Neuronal stem cell (in vitro differentiated cells): ENCODE measurements at regions not wholly inside any gene's neighbourhood (a gene's known extent, or its start where the extent isn't known, plus 50 kb on each side); places are given as distances from the start of the nearest gene placed in this dataset.
A peak's percentile ranks its signal among the peaks of the same experiment; 100 is the strongest.

ENCODE experiments used
- DNase-seq: peaks from one replicate; pipeline ENCODE4 v3.0.0-alpha.2; 2013; ENCODE audit warnings: low spot score
- H2AFZ ChIP-seq: one replicate; pipeline ENCODE4 v1.6.1; 2013; ENCODE audit warnings: mild to moderate bottlenecking, low read length, inconsistent platforms
- H2AK5ac ChIP-seq: 2 replicates; pipeline ENCODE4 v1.6.1; 2013; ENCODE audit warnings: low read depth, mild to moderate bottlenecking, inconsistent platforms, low read length, moderate library complexity, mixed read lengths
- H2BK120ac ChIP-seq: 2 replicates; pipeline ENCODE4 v1.6.1; 2013; ENCODE audit warnings: low read depth, mild to moderate bottlenecking, inconsistent platforms, low read length, moderate library complexity, mixed read lengths
- H2BK12ac ChIP-seq: one replicate; pipeline ENCODE4 v1.6.1; 2013; ENCODE audit warnings: low read length, inconsistent platforms
- H2BK15ac ChIP-seq: 2 replicates; pipeline ENCODE4 v1.6.1; 2013; ENCODE audit warnings: mild to moderate bottlenecking, low read length, inconsistent platforms, mixed read lengths
- H2BK5ac ChIP-seq: one replicate; pipeline ENCODE4 v1.6.1; 2013; ENCODE audit warnings: inconsistent platforms, mild to moderate bottlenecking, low read length, moderate library complexity
- H3K14ac ChIP-seq: one replicate; pipeline ENCODE4 v1.6.1; 2013; ENCODE audit warnings: low read length, inconsistent platforms
- H3K18ac ChIP-seq: 2 replicates; pipeline ENCODE4 v1.6.1; 2013; ENCODE audit warnings: low read length, inconsistent platforms
- H3K23ac ChIP-seq: 2 replicates; pipeline ENCODE4 v1.6.1; 2013; ENCODE audit warnings: low read depth, mild to moderate bottlenecking, mixed read lengths, low read length, inconsistent platforms; ENCODE audit not compliant: poor library complexity
- H3K27ac ChIP-seq: replicated peaks from 3 replicates; pipeline ENCODE4 v1.5.1; 2013; ENCODE audit warnings: low read length, inconsistent platforms
- H3K27me3 ChIP-seq, 3 experiments: 2 replicates each; pipeline ENCODE4 v1.6.1; 2013; ENCODE audit warnings: low read length in 3 of 3, mild to moderate bottlenecking in 2 of 3, inconsistent platforms in 1 of 3, low read depth in 1 of 3, mixed read lengths in 1 of 3, moderate library complexity in 1 of 3; ENCODE audit not compliant: control insufficient read depth in 3 of 3, insufficient read depth in 3 of 3
- H3K36me3 ChIP-seq, 2 donors: replicated peaks in 1 of 2; 2 replicates each; pipeline ENCODE4 v1.6.1; 2013; ENCODE audit warnings: low read length in 2 of 2; ENCODE audit not compliant: control insufficient read depth in 2 of 2, insufficient read depth in 2 of 2
- H3K4ac ChIP-seq: 2 replicates; pipeline ENCODE4 v1.6.1; 2013; ENCODE audit warnings: inconsistent platforms, mild to moderate bottlenecking, low read length, moderate library complexity
- H3K4me1 ChIP-seq, 2 donors: 1 replicate in 1 of 2; 2 replicates in 1 of 2; pipeline ENCODE4 v1.6.1; 2013; ENCODE audit warnings: low read length in 2 of 2, low read depth in 1 of 2; ENCODE audit not compliant: control insufficient read depth in 2 of 2, insufficient read depth in 1 of 2
- H3K4me2 ChIP-seq: one replicate; pipeline ENCODE4 v1.6.1; 2013; ENCODE audit warnings: mild to moderate bottlenecking, low read length, inconsistent platforms; ENCODE audit not compliant: insufficient read depth, poor library complexity, severe bottlenecking
- H3K4me3 ChIP-seq, 2 donors: 2 replicates each; pipeline ENCODE4 v1.5.1; 2013; ENCODE audit warnings: low read length in 2 of 2, mild to moderate bottlenecking in 2 of 2, inconsistent platforms in 1 of 2, moderate library complexity in 1 of 2
- H3K79me1 ChIP-seq: one replicate; pipeline ENCODE4 v1.6.1; 2013; ENCODE audit warnings: low read depth, mild to moderate bottlenecking, inconsistent platforms, low read length, moderate library complexity
- H3K9ac ChIP-seq: one replicate; pipeline ENCODE4 v1.6.1; 2013; ENCODE audit warnings: mild to moderate bottlenecking, low read depth, low read length, inconsistent platforms; ENCODE audit not compliant: poor library complexity
- H3K9me3 ChIP-seq, 2 donors: replicated peaks in 1 of 2; 2 replicates each; pipeline versions ENCODE3 to v1.6.1; 2013; ENCODE audit warnings: low read length in 2 of 2, mild to moderate bottlenecking in 2 of 2, inconsistent platforms in 1 of 2, low read depth in 1 of 2, mixed read lengths in 1 of 2, moderate library complexity in 1 of 2; ENCODE audit not compliant: control insufficient read depth in 2 of 2, insufficient read depth in 1 of 2
- H4K8ac ChIP-seq: one replicate; pipeline ENCODE4 v1.6.1; 2013; ENCODE audit warnings: low read depth, mild to moderate bottlenecking, inconsistent platforms, low read length, moderate library complexity
- H4K91ac ChIP-seq: one replicate; pipeline ENCODE4 v1.6.1; 2013; ENCODE audit warnings: low read length, low read depth, mild to moderate bottlenecking, inconsistent platforms; ENCODE audit not compliant: poor library complexity
- WGBS, 2 donors: extraction: QIAGEN DNeasy Blood & Tissue Kit; methylation state at CpG; one replicate each; pipeline ENCODE4 v1.1.7; 2013; ENCODE audit warnings: missing lambda C conversion rate in 2 of 2, mixed read lengths in 1 of 2; ENCODE audit not compliant: insufficient read length in 2 of 2, insufficient replicate concordance in 1 of 2; ENCODE audit errors: extremely low coverage in 2 of 2; 5-methylcytosine and 5-hydroxymethylcytosine counted together

DNA sequence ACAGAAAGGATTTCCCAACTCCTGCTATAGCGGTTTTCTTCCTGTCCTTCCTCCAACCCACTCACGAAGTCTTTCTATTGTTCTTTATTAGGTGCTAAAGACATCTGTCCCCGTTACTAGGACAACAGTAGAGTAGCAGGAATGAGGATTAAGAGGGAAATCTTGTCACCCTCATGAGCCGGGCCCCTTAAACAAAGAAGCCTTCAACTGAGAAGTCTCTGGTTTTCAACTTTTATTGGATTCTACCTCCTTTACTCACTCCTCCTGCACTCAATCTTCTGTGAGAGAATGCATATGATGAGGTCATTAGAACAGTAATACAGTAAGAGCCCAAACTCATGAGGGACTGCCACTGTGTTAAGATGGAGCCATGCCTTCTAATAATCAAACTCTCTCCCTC is 206.3 kb downstream of the OMA1 start:
- Histone ChIP-seq H3K27ac (peak overlapping the region; percentile 64), H4K8ac (no peak overlapping the region), H3K4me1 (peaks cover 10 to 16% of the 10 kb centered on the region in 2 donors), H3K18ac (no peak overlapping the region), H3K79me1 (no peaks in the 10 kb centered on the region), H2BK15ac (no peak overlapping the region), H3K4me3 (no peak overlapping the region), H2AK5ac (no peak overlapping the region), H3K27me3 (no peaks in the 10 kb centered on the region), H3K23ac (no peak overlapping the region), H2BK12ac (no peak overlapping the region), H3K14ac (no peak overlapping the region), H2AFZ (peak overlapping the region; percentile 61), H2BK5ac (no peak overlapping the region), H3K36me3 (no peaks in the 10 kb centered on the region), H3K4me2 (no peak overlapping the region), H3K9ac (no peak overlapping the region), H3K4ac (no peak overlapping the region), H3K9me3 (peaks cover 2% of the 10 kb centered on the region in 2 donors), H4K91ac (no peak overlapping the region), H2BK120ac (no peak overlapping the region)
- no CpG with 5 or more reads among the region's 4 CpGs for WGBS, 2 donors
- peak; percentile 36 for DNase-seq

- no peak overlapping the region for H3K4me2 ChIP-seq
- H3K9me3 ChIP-seq: peaks cover 2% of the 10 kb centered on the region in 2 donors
- no peaks in the 10 kb centered on the region for H3K79me1 ChIP-seq
- no peak overlapping the region for H2BK5ac ChIP-seq
- no peak overlapping the region for H3K18ac ChIP-seq
- no peak overlapping the region for H2BK120ac ChIP-seq
- no peak overlapping the region for H3K23ac ChIP-seq
- no CpG with 5 or more reads among the region's 1 CpG for WGBS, 2 donors
- H2AK5ac ChIP-seq: no peak overlapping the region
- H3K27me3 ChIP-seq: no peaks in the 10 kb centered on the region
- no peak overlapping the region for H3K4me3 ChIP-seq
- H3K36me3 ChIP-seq: no peaks in the 10 kb centered on the region
- no peak overlapping the region for H4K8ac ChIP-seq
- H4K91ac ChIP-seq: no peak overlapping the region
- peaks cover 6 to 12% of the 10 kb centered on the region in 2 donors for H3K4me1 ChIP-seq
- no peak overlapping the region for H3K4ac ChIP-seq
- H2BK12ac ChIP-seq: no peak overlapping the region
- H2AFZ ChIP-seq: no peak overlapping the region
- DNase-seq: no peak
- H2BK15ac ChIP-seq: no peak overlapping the region
- no peak overlapping the region for H3K9ac ChIP-seq
- no peak overlapping the region for H3K27ac ChIP-seq
- H3K14ac ChIP-seq: no peak overlapping the region
Observed at GRCh38 chr1:58338081-58338480, 208.4 kb downstream of the OMA1 start.

- Histone ChIP-seq H4K8ac (no peak overlapping the region), H4K91ac (no peak overlapping the region), H3K4me2 (no peak overlapping the region), H2BK120ac (no peak overlapping the region), H3K4me3 (no peak overlapping the region), H2AK5ac (no peak overlapping the region), H2BK12ac (no peak overlapping the region), H3K79me1 (no peaks in the 10 kb centered on the region), H3K36me3 (no peaks in the 10 kb centered on the region), H3K14ac (no peak overlapping the region), H2BK15ac (no peak overlapping the region), H2AFZ (no peak overlapping the region), H3K27ac (no peak overlapping the region), H3K27me3 (no peaks in the 10 kb centered on the region), H2BK5ac (no peak overlapping the region), H3K18ac (no peak overlapping the region), H3K4ac (no peak overlapping the region), H3K4me1 (no peaks in the 10 kb centered on the region), H3K9ac (no peak overlapping the region), H3K9me3 (no peaks in the 10 kb centered on the region), H3K23ac (no peak overlapping the region)
- DNase-seq: no peak
- no CpG with 5 or more reads among the region's 1 CpG for WGBS, 2 donors
Observed at GRCh38 chr1:58333511-58333910, 213.0 kb downstream of the OMA1 start.

- peaks cover 1 to 6% of the 10 kb centered on the region in 2 donors for H3K4me1 ChIP-seq
- H3K4me3 ChIP-seq: no peak overlapping the region
- no peak overlapping the region for H3K27ac ChIP-seq
- no peak overlapping the region for H3K18ac ChIP-seq
- no peak overlapping the region for H2AFZ ChIP-seq
- H3K23ac ChIP-seq: no peak overlapping the region
- DNase-seq: no peak
- H4K8ac ChIP-seq: no peak overlapping the region
- H3K4me2 ChIP-seq: no peak overlapping the region
- no peak overlapping the region for H3K14ac ChIP-seq
- H3K36me3 ChIP-seq: no peaks in the 10 kb centered on the region
- no CpG with 5 or more reads among the region's 1 CpG for WGBS, 2 donors
- H3K9ac ChIP-seq: no peak overlapping the region
- H3K9me3 ChIP-seq: no peaks in the 10 kb centered on the region
- no peak overlapping the region for H2AK5ac ChIP-seq
- H3K27me3 ChIP-seq: no peaks in the 10 kb centered on the region
- no peak overlapping the region for H2BK120ac ChIP-seq
- H2BK5ac ChIP-seq: no peak overlapping the region
- H3K4ac ChIP-seq: no peak overlapping the region
- H2BK15ac ChIP-seq: no peak overlapping the region
- no peak overlapping the region for H2BK12ac ChIP-seq
- H3K79me1 ChIP-seq: no peaks in the 10 kb centered on the region
- no peak overlapping the region for H4K91ac ChIP-seq
Observed at GRCh38 chr1:58331156-58331555, 215.4 kb downstream of the OMA1 start.
